CD4-positive, alpha-beta T cell treated with Interleukin-10 for 1 hour (primary cell): ENCODE measurements at regions not wholly inside any gene's neighbourhood (a gene's known extent, or its start where the extent isn't known, plus 50 kb on each side); places are given as distances from the start of the nearest gene placed in this dataset.

Experiments
- DNase-seq: peaks from one replicate; pipeline ENCODE4 v3.0.0-alpha.2; 2020

DNA sequence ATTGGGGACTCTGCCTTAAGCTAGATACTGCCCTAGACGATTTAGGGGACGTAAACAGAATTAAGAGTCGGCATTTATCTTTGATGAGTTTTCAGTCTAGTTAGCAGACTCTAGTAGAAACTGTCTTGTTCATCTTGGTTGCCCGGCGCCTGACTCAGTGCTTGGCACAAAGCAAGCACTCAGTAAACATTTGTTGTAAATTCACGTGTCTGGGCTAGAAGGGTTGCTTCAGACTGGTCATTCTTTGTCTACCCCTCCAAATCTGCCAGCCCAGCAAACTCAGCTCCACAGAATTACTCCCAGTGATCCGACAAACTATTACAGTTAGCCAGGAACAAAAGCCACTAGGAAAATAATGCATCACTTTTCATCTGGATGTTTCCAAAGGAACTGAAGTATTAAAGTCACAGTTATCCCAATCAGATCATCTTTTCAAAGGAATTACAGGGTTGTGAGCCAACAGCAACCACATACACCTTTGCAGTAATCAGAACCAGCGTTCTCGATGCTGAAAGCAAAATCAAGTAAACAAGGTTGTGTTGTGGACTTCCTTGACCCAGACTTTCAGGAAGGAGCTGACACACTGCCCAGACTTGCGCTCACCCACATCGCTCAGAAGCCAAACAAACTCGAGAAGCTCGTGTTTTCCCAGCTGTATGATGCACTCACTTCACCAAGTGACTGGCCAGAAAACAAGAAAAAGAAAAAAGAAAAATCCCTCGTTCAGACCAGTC is 66.5 kb upstream of the GADD45A start:
- DNase-seq: no peak

DNA sequence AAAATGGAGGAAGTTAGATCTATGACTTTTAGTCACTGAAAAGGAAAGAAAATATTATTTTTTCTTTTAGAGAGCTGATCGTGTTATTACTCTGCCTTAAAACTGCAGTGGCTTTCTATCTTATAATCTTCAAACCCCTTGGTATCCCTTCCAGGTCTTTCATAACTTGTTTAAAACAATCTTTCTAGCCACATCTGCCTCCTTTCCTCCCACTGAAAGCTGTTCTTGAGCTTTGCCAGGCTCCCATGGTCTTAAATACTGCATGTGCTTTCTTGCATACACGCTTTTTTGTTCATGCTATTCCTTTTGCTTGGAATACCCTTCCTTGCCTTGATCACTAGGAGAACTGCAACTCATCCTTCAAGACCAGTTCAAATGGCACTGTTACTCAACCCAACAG is 65.9 kb upstream of the GADD45A start:
- DNase-seq: no peak

DNA sequence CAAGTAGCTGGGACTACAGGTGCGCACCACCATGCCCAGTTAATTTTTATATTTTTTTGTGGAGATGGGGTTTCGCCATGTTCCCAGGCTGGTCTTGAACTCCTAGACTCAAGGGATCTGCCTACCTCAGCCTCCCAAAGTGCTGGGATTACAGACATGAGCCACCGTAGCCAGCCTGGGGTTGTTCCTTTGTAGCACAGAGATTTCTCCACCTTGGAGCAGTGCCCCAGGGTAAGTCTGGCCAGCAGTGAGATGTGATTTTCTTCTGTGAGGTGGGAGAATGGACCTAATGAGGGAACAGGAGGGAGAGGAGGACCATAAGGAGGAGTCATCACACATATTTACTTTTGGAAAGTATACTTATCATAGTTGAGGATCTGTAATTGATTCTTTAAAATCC is 61.1 kb upstream of the GADD45A start:
- DNase-seq: no peak

DNA sequence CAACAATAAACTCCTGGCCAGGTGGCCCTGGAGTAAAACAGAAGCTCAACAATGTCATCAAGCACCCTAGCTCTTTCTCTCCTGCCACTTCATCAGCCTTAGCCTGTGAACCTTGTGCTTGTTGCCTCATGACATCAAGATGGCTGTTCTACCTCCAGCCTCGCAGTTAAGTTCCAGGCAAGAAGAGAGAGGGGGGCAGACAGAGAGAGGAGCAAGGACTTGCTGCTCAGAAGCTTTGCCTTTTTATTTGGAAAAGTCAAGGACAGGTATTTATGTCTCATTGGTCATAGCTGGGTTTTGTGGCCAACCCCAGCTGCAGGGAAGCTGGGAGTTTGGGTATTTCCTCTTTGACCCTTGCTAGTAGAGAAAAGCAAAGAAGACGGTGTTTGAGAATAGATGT is 60.3 kb upstream of the GADD45A start:
- no peak for DNase-seq

DNA sequence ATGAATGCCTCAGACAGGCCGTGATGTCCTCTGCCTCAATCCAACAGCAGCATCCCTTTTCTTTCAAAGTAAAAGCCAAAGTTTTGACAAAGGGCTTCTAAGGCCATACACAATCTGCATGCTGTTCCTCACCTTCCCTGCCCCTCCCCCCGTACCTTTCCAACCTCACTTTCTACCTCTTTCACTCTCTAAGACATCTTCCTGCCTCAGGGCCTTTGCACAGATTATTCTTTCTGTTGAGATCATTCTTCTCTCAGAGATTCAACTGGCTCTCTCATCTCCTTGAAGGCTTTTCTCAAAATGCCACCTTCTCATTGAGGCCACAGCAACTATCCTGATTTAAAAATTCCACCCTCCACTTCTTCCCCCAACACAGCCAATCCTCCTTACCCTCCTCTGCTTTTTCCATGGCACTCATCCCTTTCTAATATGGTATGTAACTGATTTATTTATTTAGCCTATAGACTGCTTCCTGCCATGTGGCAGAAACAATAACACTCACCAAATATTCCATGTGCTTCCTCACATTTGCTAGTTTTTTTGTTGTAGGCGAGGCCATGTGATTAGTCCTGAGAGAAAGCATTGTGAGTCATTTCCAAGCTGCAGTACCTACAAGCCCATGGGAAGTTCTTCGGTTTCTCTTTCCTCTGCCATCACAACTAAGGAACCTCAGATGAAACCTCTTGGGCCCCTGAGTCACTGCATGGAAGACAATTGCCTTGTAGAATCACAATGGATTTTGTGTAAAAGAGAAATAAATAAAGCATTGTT is 58.7 kb upstream of the GADD45A start:
- DNase-seq: no peak

DNA sequence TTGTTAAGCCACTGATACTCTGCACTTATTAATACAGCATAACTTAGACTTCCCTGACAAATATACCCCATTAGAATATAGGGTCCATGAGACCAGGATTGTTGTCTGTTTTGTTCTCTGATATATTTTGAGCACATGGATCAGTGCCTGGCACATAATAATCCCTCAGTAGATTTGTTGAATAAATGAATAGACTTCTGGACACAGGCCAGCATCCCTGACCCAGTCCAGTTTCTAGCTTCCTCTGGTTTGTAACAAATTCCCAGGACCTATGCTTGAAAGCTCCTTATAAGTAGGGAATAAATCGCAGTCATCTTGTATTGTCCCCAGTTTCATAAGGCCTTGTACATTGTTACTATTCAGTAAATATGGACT is 58.2 kb upstream of the GADD45A start:
- no peak for DNase-seq

DNA sequence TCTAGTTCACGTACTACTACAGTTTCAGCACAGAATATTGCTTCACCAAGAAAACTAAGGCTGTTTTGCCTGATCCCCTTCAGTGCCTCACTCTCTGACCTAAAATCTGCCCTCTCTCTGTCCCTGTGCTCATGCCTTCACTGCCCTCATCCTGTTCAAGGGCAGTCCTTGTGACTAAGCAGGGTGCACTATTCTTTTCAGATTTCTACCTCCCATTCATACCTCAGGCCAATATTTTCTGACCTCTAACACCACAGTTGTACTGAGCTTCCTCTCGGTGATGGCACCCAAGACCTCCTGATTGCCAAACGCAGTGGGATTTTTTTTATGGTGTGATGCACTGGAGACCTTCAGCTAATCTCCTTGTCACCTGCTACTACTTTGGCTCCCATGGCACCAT is 57.7 kb upstream of the GADD45A start:
- DNase-seq: no peak

DNA sequence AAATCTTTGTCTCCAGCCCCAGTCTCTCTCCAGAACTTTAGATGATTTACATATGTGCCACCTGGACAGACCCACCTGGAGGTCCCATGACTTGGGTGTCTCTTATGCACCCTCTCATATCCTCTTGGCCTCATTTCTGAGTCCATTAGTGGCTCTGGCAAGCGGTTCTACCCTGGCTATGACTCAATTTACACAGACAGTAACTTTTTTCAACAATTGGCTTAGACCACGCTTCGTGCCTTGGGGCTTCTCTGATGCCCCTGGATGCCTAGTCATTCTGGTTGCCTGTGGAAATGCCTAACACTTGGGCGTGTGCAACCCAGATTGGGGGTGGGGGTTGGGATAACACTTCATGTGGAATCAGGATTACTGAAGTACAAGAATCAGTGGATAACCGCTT is 57.1 kb upstream of the GADD45A start:
- DNase-seq: no peak

DNA sequence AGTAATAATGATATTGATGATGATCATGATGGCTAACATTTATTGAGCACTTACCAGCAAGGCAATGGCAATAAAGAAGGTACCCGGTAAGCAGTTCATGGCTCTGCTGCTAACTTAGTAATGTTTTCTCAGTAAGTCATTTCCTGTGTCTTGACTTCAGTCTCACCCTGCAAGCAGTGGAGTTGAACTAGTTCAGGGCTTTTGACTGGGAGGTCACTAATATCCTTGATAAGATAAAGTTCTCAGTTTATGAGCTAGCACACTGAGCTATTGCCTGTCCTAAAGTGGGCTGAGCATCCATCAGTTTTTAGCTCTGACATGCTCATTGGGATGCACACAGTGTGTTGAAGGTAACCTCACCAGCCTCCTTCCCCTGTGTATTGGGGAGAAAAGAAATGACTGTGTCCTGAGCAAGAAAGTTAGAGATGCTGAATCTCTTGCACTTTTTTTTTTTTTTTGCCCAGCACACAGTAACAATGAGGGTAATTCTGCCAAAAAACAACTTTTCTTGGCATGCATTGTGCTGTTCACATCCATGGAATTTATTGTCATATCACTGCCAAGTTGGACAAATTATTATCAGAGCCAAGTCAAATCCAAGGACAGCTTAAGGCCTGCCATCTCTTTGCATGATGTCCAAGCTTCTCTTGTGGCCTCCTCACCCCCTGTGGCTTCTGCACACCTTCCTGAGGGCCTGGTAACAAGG is 55.5 kb upstream of the GADD45A start:
- DNase-seq: no peak

DNA sequence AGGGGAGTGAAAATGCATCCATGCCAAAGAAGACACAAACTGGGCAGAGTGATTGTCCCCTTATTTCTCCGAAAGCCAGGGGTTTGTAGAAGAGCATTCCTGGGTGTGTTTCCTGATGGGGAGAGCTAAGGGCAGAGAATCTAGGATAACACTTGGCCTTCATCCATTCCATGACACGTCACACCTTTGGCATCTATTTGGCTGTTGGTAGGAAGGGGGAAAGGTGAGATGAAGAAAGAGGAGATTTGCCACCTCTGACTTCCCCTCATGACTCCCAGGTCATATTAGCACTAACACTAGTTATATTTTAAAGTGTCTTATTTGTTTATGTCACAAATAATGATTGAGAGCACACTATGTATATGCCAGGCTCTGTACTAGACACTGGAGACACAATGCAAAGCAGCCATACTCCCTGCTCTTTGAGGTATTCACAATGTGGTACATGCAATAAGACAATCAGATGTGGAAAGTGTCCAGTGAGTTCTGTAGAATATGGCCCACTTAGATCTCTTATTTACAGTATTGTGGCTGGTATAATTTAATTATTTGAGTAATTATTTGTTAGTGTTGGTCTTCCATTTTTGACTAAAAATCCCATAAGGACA is 54.5 kb upstream of the GADD45A start:
- DNase-seq: no peak

DNA sequence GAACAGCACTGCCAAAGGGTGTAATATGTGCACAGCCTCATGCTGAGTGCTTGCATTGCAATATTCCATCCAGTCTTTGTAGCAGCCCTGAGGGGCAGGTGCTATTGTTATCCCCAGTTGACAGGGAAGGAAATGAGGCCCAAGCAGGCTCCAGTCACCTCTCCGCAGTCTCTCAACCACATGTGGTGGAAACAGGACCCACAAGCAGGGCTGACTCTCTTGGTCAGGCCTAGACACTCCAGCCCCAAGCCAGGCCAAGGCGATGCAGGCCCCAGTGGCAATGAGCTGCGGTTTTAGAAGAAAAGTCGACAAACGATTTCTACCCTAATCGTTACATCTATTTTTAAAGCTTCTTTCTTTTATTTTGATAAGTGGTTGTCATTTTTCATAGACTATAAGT is 52.6 kb upstream of the GADD45A start:
- no peak for DNase-seq

DNA sequence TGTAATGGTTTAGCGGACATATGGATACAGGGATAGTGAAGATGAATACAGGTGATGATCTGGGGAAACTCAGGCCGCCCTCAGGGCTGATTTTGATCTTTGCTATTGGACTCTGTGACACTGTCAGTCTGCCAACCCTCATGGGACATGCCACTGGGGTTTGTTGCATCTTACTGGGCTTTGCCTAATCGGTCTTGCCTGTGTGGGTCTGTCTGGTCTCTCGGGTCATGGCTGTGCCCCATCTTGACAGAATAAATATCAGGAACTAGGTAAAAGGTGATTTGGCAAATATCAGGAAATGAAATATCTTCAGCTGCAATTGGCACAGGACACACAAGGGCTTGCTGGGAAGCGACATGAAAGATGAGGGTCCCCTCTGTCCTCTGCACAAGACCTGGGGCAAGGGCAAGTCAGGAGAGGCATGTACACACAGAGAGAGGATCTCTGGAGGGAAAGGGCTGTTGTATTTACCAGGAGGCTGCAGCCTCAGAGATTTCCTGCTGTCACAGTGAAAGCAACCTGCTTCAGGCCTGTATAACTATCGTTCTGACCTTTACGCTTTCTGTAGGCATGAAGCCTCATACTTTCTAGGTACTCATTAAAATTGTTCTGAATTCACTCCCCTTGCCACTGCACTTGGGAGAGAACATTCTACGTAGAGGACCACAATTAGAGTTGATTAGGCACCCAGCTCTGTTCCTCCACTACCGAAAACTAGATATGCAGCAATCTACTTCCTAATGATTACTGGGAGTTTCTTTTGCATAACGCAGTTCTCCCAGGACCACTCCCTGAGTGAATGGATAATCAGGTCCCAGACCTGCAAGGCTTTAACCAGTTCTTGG is 52.0 kb upstream of the GADD45A start:
- DNase-seq: no peak

DNA sequence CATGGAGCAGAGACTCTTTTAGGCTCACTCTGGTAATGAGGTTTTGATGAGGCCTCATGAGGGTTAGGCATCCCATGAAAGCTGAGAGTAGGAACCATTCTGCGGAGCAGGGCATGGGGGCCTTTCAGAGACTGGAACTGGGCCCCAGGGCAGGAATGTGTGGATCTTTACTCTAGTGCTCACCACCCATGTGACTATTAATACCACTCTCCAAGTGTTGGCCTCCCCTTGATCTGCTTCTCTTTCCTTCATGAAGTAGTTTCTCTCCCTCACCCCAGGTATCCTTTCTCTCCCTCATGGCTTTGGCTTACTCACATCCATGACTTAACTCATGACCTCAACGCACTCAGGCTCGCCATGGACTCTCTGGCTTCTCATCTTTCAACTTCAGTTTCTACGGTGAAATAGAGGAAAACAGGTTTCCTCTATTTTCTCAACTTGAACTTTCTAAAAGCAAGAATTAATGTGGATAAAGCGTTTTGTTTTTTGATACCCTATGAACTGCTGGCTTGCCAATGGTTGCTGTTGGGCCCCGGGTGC is 50.5 kb upstream of the GADD45A start:
- DNase-seq: no peak

DNA sequence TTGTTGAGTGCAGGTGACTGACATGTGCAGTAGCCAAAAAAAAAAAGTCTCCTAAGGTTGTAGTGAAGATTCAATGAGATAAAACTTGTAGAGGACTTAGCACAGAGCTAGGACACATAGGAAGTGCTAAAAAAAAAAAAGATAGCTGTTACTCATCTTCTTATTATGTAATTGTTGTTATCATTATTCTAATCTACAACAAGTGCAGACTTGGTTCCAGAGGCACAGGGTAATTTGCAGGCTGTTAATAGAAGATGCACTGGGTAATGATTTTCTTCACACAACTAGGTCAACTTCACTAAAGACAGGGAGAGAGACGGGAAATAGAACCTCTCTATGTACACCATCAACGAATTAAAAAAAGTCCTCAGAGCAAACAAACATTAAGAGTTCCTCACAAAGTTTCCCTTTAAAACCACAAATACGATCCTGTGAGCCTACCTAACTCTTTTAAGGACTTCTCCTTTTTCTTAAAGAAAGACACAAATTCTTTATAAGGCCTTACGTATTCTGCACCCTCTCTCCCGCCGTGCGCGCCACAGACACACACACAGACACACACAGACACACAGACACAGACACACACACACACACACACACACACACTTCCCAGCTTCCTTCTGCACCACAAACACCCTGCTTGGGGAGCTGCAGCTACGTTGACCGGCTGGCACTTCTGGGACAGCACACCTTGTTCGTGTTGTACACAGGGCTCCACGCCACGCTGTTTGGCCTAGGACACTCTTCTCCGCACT is 49.8 kb upstream of the GADD45A start:
- DNase-seq: no peak
